ENCODE measurements at regions not wholly inside any gene's neighbourhood (a gene's known extent, or its start where the extent isn't known, plus 50 kb on each side); places are given as distances from the start of the nearest gene placed in this dataset.

DNA sequence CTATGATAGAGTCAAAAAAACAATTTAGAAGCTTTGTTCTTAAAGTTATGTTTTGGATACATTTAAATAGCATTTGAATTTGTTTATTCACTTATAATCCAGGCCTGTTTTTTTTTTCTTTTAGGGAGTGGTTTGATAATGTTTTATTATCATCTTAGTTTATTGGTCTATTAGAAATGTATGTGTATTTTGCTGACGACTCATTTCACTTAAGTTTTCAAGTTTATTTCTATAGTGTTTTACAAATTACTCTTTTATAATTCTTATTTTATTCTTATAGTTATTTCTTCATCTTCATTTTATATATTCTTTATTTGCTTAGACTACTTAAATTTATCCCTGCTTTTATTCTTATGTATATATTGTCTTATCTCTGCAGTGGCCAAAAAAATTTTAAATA lies 804.5 kb downstream of the NR4A2 start:
- ChIA-PET POLR2A (no interaction called here), CTCF (interaction anchor here (0.5 to 0.7 kb wide), 2 partner anchors 325 to 810 kb away, joined by 3 to 4 read pairs; no protein-coding TSS in a partner anchor)
- TF ChIP-seq, protein P1, sequence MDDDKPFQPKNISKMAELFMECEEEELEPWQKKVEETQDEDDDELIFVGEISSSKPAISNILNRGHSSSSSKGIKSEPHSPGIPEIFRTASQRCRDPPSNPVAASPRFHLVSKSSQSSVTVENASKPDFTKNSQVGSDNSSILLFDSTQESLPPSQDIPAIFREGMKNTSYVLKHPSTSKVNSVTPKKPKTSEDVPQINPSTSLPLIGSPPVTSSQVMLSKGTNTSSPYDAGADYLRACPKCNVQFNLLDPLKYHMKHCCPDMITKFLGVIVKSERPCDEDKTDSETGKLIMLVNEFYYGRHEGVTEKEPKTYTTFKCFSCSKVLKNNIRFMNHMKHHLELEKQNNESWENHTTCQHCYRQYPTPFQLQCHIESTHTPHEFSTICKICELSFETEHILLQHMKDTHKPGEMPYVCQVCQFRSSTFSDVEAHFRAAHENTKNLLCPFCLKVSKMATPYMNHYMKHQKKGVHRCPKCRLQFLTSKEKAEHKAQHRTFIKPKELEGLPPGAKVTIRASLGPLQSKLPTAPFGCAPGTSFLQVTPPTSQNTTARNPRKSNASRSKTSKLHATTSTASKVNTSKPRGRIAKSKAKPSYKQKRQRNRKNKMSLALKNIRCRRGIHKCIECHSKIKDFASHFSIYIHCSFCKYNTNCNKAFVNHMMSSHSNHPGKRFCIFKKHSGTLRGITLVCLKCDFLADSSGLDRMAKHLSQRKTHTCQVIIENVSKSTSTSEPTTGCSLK (tag by site-specific recombination; IDR thresholded peaks at IDR 0.05): no peak
- TF ChIP-seq, protein P2, sequence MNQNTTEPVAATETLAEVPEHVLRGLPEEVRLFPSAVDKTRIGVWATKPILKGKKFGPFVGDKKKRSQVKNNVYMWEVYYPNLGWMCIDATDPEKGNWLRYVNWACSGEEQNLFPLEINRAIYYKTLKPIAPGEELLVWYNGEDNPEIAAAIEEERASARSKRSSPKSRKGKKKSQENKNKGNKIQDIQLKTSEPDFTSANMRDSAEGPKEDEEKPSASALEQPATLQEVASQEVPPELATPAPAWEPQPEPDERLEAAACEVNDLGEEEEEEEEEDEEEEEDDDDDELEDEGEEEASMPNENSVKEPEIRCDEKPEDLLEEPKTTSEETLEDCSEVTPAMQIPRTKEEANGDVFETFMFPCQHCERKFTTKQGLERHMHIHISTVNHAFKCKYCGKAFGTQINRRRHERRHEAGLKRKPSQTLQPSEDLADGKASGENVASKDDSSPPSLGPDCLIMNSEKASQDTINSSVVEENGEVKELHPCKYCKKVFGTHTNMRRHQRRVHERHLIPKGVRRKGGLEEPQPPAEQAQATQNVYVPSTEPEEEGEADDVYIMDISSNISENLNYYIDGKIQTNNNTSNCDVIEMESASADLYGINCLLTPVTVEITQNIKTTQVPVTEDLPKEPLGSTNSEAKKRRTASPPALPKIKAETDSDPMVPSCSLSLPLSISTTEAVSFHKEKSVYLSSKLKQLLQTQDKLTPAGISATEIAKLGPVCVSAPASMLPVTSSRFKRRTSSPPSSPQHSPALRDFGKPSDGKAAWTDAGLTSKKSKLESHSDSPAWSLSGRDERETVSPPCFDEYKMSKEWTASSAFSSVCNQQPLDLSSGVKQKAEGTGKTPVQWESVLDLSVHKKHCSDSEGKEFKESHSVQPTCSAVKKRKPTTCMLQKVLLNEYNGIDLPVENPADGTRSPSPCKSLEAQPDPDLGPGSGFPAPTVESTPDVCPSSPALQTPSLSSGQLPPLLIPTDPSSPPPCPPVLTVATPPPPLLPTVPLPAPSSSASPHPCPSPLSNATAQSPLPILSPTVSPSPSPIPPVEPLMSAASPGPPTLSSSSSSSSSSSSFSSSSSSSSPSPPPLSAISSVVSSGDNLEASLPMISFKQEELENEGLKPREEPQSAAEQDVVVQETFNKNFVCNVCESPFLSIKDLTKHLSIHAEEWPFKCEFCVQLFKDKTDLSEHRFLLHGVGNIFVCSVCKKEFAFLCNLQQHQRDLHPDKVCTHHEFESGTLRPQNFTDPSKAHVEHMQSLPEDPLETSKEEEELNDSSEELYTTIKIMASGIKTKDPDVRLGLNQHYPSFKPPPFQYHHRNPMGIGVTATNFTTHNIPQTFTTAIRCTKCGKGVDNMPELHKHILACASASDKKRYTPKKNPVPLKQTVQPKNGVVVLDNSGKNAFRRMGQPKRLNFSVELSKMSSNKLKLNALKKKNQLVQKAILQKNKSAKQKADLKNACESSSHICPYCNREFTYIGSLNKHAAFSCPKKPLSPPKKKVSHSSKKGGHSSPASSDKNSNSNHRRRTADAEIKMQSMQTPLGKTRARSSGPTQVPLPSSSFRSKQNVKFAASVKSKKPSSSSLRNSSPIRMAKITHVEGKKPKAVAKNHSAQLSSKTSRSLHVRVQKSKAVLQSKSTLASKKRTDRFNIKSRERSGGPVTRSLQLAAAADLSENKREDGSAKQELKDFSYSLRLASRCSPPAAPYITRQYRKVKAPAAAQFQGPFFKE (tag by site-specific recombination; IDR thresholded peaks at IDR 0.05; ENCODE audit: borderline replicate concordance): no peak
- no peak for TF ChIP-seq ZNF529 (tag by site-specific recombination; IDR thresholded peaks at IDR 0.05; ENCODE audit: insufficient replicate concordance)
- TF ChIP-seq REST (tag by site-specific recombination; IDR thresholded peaks at IDR 0.05): no peak
- TF ChIP-seq ZNF549 (tag by site-specific recombination; IDR thresholded peaks at IDR 0.05): no peak
- Histone ChIP-seq H3K36me3 (ENCODE audit: control insufficient read depth in 2 of 2, insufficient read depth in 1 of 2, low read length in 2 of 2) (no peaks in the 10 kb centered on the region), H3K4me1 (ENCODE audit: control insufficient read depth, insufficient read depth, low read length) (no peaks in the 10 kb centered on the region), H3K4me3 (ENCODE audit: low read depth, low read length) (no peak overlapping the region), H3K27ac (ENCODE audit: extremely low read depth, low read depth, low read length) (no peak overlapping the region), H3K9me3 (ENCODE audit: control insufficient read depth, insufficient read depth, low read depth, low read length) (no peaks in the 10 kb centered on the region)

DNA sequence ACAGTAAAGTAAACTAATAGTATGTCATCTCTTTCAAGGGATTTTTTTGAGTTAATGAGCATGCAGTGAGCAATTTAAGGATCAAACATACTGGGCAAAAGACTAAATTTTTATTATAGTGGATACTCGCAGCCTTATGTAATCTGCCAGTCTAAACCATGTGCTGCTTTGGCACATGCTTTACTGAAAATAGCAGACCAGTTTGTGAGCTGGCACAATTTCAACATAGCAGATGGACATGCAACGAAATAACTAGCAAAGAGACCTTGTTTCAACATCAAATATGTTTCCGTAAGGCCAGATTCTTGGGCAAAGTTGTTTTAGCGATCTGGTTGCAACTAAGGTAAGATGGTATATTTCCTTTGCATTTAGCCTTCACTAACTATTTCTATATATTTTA lies 807.3 kb downstream of the NR4A2 start:
- Histone ChIP-seq H3K4me3 (ENCODE audit: low read depth, low read length) (no peak overlapping the region), H3K36me3 (ENCODE audit: control insufficient read depth in 2 of 2, insufficient read depth in 1 of 2, low read length in 2 of 2) (no peaks in the 10 kb centered on the region), H3K27ac (ENCODE audit: extremely low read depth, low read depth, low read length) (no peak overlapping the region), H3K4me1 (ENCODE audit: control insufficient read depth, insufficient read depth, low read length) (no peaks in the 10 kb centered on the region), H3K9me3 (ENCODE audit: control insufficient read depth, insufficient read depth, low read depth, low read length) (no peaks in the 10 kb centered on the region)
- ChIA-PET CTCF (no interaction called here), POLR2A (no interaction called here)
- TF ChIP-seq ZNF626 (tag by site-specific recombination; IDR thresholded peaks at IDR 0.05) (no peak), ZNF433 (tag by site-specific recombination; IDR thresholded peaks at IDR 0.05; ENCODE audit: low read depth) (no peak), ZNF174 (tag by site-specific recombination; IDR thresholded peaks at IDR 0.05) (no peak), ZNF223 (tag by site-specific recombination; IDR thresholded peaks at IDR 0.05) (no peak), ZNF621 (tag by site-specific recombination; IDR thresholded peaks at IDR 0.05) (no peak), ZFP69B (tag by site-specific recombination; IDR thresholded peaks at IDR 0.05) (no peak), ZNF133 (tag by site-specific recombination; IDR thresholded peaks at IDR 0.05) (no peak)
- TF ChIP-seq, protein P3, sequence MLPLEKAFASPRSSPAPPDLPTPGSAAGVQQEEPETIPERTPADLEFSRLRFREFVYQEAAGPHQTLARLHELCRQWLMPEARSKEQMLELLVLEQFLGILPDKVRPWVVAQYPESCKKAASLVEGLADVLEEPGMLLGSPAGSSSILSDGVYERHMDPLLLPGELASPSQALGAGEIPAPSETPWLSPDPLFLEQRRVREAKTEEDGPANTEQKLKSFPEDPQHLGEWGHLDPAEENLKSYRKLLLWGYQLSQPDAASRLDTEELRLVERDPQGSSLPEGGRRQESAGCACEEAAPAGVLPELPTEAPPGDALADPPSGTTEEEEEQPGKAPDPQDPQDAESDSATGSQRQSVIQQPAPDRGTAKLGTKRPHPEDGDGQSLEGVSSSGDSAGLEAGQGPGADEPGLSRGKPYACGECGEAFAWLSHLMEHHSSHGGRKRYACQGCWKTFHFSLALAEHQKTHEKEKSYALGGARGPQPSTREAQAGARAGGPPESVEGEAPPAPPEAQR (tag by site-specific recombination; IDR thresholded peaks at IDR 0.05): no peak
